Caco-2 (cell line): ENCODE measurements at regions not wholly inside any gene's neighbourhood (a gene's known extent, or its start where the extent isn't known, plus 50 kb on each side); places are given as distances from the start of the nearest gene placed in this dataset.

Experiments
- BruUV-seq: library from RNA; stranded (reverse); fragments of 400-500 nt; replicated peaks from 2 replicates; lab custom pipeline; 2021; lab: Mats Ljungman, UMichigan
- CTCF ChIA-PET: fragments of 300-600 bp; sonication (Branson Sonifier 250); formaldehyde crosslinking; loops from one replicate; lab custom pipeline; 2022; ENCODE audit warnings: antibody characterized with exemption; lab: Charles Lee
- POLR2A ChIA-PET: fragments of 300-600 bp; sonication (Branson Sonifier 250); formaldehyde crosslinking; loops from one replicate; lab custom pipeline; 2022; ENCODE audit warnings: antibody characterized with exemption; lab: Charles Lee
- DNase-seq, 2 experiments: peaks; one replicate each; pipeline versions ENCODE4 v3.0.0 to v3.0.0-alpha.2; 2020 to 2022
- H3K27me3 ChIP-seq: replicated peaks from 2 replicates; pipeline ENCODE4 v1.6.0; 2011; ENCODE audit warnings: low read length; ENCODE audit not compliant: control insufficient read depth, insufficient read depth
- H3K36me3 ChIP-seq: 2 replicates; pipeline ENCODE4 v1.5.1; 2011; ENCODE audit warnings: low read length; ENCODE audit not compliant: control insufficient read depth, insufficient read depth
- H3K4me1 ChIP-seq: fragments of 250-450 bp; sonication (Bioruptor Pico); 2 replicates; pipeline ENCODE4 v1.5.1; 2020; ENCODE audit warnings: mild to moderate bottlenecking
- H3K4me3 ChIP-seq: 2 replicates; pipeline ENCODE4 v1.5.1; 2011; ENCODE audit warnings: low read depth, mild to moderate bottlenecking, control low read depth, low read length
- H3K9me3 ChIP-seq: fragments of 250-450 bp; sonication (Bioruptor Pico); 2 replicates; pipeline ENCODE4 v1.5.1; 2020; ENCODE audit warnings: mild to moderate bottlenecking, moderate library complexity
- H3K27ac Mint-ChIP-seq: one replicate; pipeline ENCODE4 v1.8.0; 2022; ENCODE audit warnings: mixed read lengths; ENCODE audit not compliant: unreplicated experiment
- H3K27me3 Mint-ChIP-seq: one replicate; pipeline ENCODE4 v1.8.0; 2022; ENCODE audit warnings: mixed read lengths; ENCODE audit not compliant: insufficient read depth, unreplicated experiment
- H3K36me3 Mint-ChIP-seq: one replicate; pipeline ENCODE4 v1.8.0; 2022; ENCODE audit warnings: mild to moderate bottlenecking, mixed read lengths; ENCODE audit not compliant: insufficient read depth, unreplicated experiment
- H3K4me1 Mint-ChIP-seq: one replicate; pipeline ENCODE4 v1.8.0; 2022; ENCODE audit warnings: low read depth, mixed read lengths; ENCODE audit not compliant: unreplicated experiment
- H3K4me3 Mint-ChIP-seq: one replicate; pipeline ENCODE4 v1.8.0; 2022; ENCODE audit warnings: mild to moderate bottlenecking, moderate library complexity, mixed read lengths; ENCODE audit not compliant: unreplicated experiment
- H3K9me3 Mint-ChIP-seq: one replicate; pipeline ENCODE4 v1.8.0; 2022; ENCODE audit warnings: mixed read lengths; ENCODE audit not compliant: unreplicated experiment
- CTCF ChIP-seq, 2 experiments: fragments of 200-600 bp in 1 of 2; IDR thresholded peaks; 1 replicate in 1 of 2; 2 replicates in 1 of 2; pipeline versions ENCODE4 v1.5.1 to v1.8.0; 2011 to 2022; ENCODE audit warnings: antibody characterized with exemption in 1 of 2, control low read depth in 1 of 2, inconsistent platforms in 1 of 2, low read depth in 1 of 2, low read length in 1 of 2, mild to moderate bottlenecking in 1 of 2, moderate library complexity in 1 of 2; ENCODE audit not compliant: insufficient read depth in 1 of 2, severe bottlenecking in 1 of 2, unreplicated experiment in 1 of 2
- intact Hi-C: fragments of 100-400 bp; cut with micrococcal nuclease; formaldehyde crosslinking; loops from one replicate; pipeline ENCODE4 v1.10.0; 2022; ENCODE audit not compliant: unreplicated experiment

- peaks cover 47% of the 10 kb centered on the region for H3K9me3 Mint-ChIP-seq
- Histone ChIP-seq H3K4me1 (no peaks in the 10 kb centered on the region), H3K27me3 (no peaks in the 10 kb centered on the region), H3K4me3 (no peak overlapping the region), H3K36me3 (no peaks in the 10 kb centered on the region), H3K9me3 (peaks cover 6% of the 10 kb centered on the region; the same call in 1 of the 2 replicates)
- H3K27ac Mint-ChIP-seq = no peak overlapping the region
- H3K36me3 Mint-ChIP-seq = no peaks in the 10 kb centered on the region
- ChIA-PET POLR2A (no interaction called here), CTCF (no interaction called here)
- H3K27me3 Mint-ChIP-seq = peaks cover 18% of the 10 kb centered on the region
- no peak for DNase-seq
- H3K4me3 Mint-ChIP-seq = no peak overlapping the region
- BruUV-seq = no TSS peak
- intact Hi-C loops = no loop called here
- TF ChIP-seq CTCF (IDR thresholded peaks at IDR 0.05; ENCODE audit: insufficient read depth in 1 of 2, low read depth in 1 of 2, low read length in 1 of 2, severe bottlenecking in 1 of 2, unreplicated experiment in 1 of 2) = no peak
- H3K4me1 Mint-ChIP-seq = no peaks in the 10 kb centered on the region
Measured at GRCh38 chr13:75181906-75182305, 300.1 kb downstream of the TBC1D4 start.

DNA sequence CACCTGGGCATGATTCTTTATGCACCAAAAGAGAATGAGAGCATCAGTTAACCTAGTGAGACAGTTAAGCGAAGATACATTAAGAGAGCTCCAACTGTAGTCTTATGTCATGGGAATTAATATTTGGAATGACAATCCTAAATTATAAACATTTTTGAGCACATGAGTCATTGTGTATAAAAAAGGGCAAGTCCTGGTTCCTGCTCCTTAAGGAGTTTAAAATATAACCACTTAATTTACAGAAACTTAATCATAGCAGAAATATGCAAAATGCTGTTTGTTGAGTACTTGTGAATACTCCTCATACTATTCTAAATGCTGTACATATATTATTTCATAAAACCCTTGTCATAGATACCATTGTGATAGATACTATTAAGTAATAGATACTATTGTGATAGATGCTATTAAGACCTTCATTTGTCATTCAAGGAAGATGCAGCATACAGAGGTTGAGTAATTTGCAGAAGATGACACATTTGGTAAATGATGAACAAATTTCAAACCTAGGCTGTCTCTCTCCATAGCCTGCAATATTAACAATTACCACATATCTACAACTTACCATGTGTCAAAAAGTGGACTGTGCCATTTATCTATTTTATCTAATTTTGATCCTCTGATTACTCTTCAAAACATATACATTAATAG is 301.0 kb downstream of the TBC1D4 start:
- Histone ChIP-seq H3K4me3 (no peak overlapping the region), H3K4me1 (no peaks in the 10 kb centered on the region), H3K27me3 (no peaks in the 10 kb centered on the region), H3K36me3 (no peaks in the 10 kb centered on the region), H3K9me3 (peaks cover 6% of the 10 kb centered on the region; the same call in 1 of the 2 replicates)
- ChIA-PET POLR2A (no interaction called here), CTCF (no interaction called here)
- no TSS peak for BruUV-seq
- H3K9me3 Mint-ChIP-seq = peaks cover 44% of the 10 kb centered on the region
- H3K27ac Mint-ChIP-seq = no peak overlapping the region
- TF ChIP-seq CTCF (IDR thresholded peaks at IDR 0.05; ENCODE audit: insufficient read depth in 1 of 2, low read depth in 1 of 2, low read length in 1 of 2, severe bottlenecking in 1 of 2, unreplicated experiment in 1 of 2) = no peak
- DNase-seq = no peak
- no peak overlapping the region for H3K4me3 Mint-ChIP-seq
- H3K27me3 Mint-ChIP-seq = peaks cover 20% of the 10 kb centered on the region
- no peaks in the 10 kb centered on the region for H3K4me1 Mint-ChIP-seq
- intact Hi-C loops = no loop called here
- no peaks in the 10 kb centered on the region for H3K36me3 Mint-ChIP-seq

- Histone ChIP-seq H3K4me1 (no peaks in the 10 kb centered on the region), H3K4me3 (no peak overlapping the region), H3K27me3 (no peaks in the 10 kb centered on the region), H3K9me3 (peaks cover 6% of the 10 kb centered on the region; the same call in 1 of the 2 replicates), H3K36me3 (no peaks in the 10 kb centered on the region)
- TF ChIP-seq CTCF (IDR thresholded peaks at IDR 0.05; ENCODE audit: insufficient read depth in 1 of 2, low read depth in 1 of 2, low read length in 1 of 2, severe bottlenecking in 1 of 2, unreplicated experiment in 1 of 2) = no peak
- Mint-ChIP-seq H3K27me3 (peaks cover 14% of the 10 kb centered on the region), H3K4me3 (no peak overlapping the region), H3K27ac (no peak overlapping the region), H3K36me3 (no peaks in the 10 kb centered on the region), H3K4me1 (no peaks in the 10 kb centered on the region), H3K9me3 (peaks cover 19% of the 10 kb centered on the region)
- DNase-seq = no peak
- CTCF ChIA-PET = no interaction called here
- BruUV-seq = no TSS peak
- intact Hi-C loops = no loop called here
- POLR2A ChIA-PET = no interaction called here
Measured at GRCh38 chr13:75178436-75178835, 303.5 kb downstream of the TBC1D4 start.
